CD4-positive, alpha-beta T cell (primary cell): ENCODE measurements at regions not wholly inside any gene's neighbourhood (a gene's known extent, or its start where the extent isn't known, plus 50 kb on each side); places are given as distances from the start of the nearest gene placed in this dataset.

Experiments used
- ATAC-seq: fragments of 200-7000 bp; cut with Tn5 transposase; one replicate; pipeline ENCODE4 v1.10.0; 2022; ENCODE audit warnings: mild to moderate bottlenecking; ENCODE audit not compliant: poor library complexity
- CTCF ChIA-PET: fragments of 350-600 bp; sonication (Branson Sonifier 250); formaldehyde crosslinking; loops from one replicate; lab custom pipeline; 2021; ENCODE audit warnings: antibody characterized with exemption, inconsistent platforms; lab: Charles Lee
- POLR2A ChIA-PET: fragments of 350-600 bp; sonication (Branson Sonifier 250); formaldehyde crosslinking; loops from one replicate; lab custom pipeline; 2021; ENCODE audit warnings: antibody characterized with exemption, inconsistent platforms; lab: Charles Lee
- DNase-seq, 14 experiments: peaks; one replicate each; pipeline ENCODE4 v3.0.0-alpha.2; 2013 to 2020; ENCODE audit warnings: mixed read lengths in 2 of 14
- H3K27ac ChIP-seq, 2 donors: one replicate each; pipeline versions ENCODE4 v1.5.1 to v1.7.0; 2013; ENCODE audit warnings: low read length in 2 of 2, low read depth in 1 of 2, mild to moderate bottlenecking in 1 of 2
- H3K27me3 ChIP-seq, 2 experiments: 1 replicate in 1 of 2; 2 replicates in 1 of 2; pipeline versions ENCODE4 v1.6.1 to v1.7.0; 2013; ENCODE audit warnings: low read length in 2 of 2, control low read depth in 1 of 2, mild to moderate bottlenecking in 1 of 2, moderate library complexity in 1 of 2; ENCODE audit not compliant: insufficient read depth in 2 of 2, control insufficient read depth in 1 of 2
- H3K36me3 ChIP-seq: one replicate; pipeline ENCODE4 v1.6.1; 2013; ENCODE audit warnings: low read length, control low read depth; ENCODE audit not compliant: insufficient read depth
- H3K4me1 ChIP-seq: one replicate; pipeline ENCODE4 v1.6.1; 2013; ENCODE audit warnings: low read length, control low read depth; ENCODE audit not compliant: insufficient read depth
- H3K4me3 ChIP-seq: one replicate; pipeline ENCODE4 v1.5.1; 2013; ENCODE audit warnings: mild to moderate bottlenecking, low read length, moderate library complexity
- H3K9me3 ChIP-seq, 2 experiments: 1 replicate in 1 of 2; 2 replicates in 1 of 2; pipeline versions ENCODE4 v1.6.1 to v1.7.0; 2013; ENCODE audit warnings: low read length in 2 of 2, mild to moderate bottlenecking in 2 of 2, control low read depth in 1 of 2, moderate library complexity in 1 of 2; ENCODE audit not compliant: control insufficient read depth in 1 of 2, insufficient read depth in 1 of 2
- H3K27ac Mint-ChIP-seq: one replicate; pipeline ENCODE4 v1.8.0; 2020; ENCODE audit warnings: mixed read lengths
- H3K27me3 Mint-ChIP-seq: one replicate; pipeline ENCODE4 v1.8.0; 2021; ENCODE audit warnings: mixed read lengths
- H3K36me3 Mint-ChIP-seq: one replicate; pipeline ENCODE4 v1.8.0; 2021; ENCODE audit warnings: low read depth, mixed read lengths
- H3K4me1 Mint-ChIP-seq: one replicate; pipeline ENCODE4 v1.8.0; 2021; ENCODE audit warnings: low read depth, mixed read lengths
- H3K4me3 Mint-ChIP-seq: one replicate; pipeline ENCODE4 v1.8.0; 2020; ENCODE audit warnings: mild to moderate bottlenecking, mixed read lengths
- H3K9me3 Mint-ChIP-seq: one replicate; pipeline ENCODE4 v1.8.0; 2020; ENCODE audit warnings: mixed read lengths
- CTCF ChIP-seq: fragments of 200-600 bp; IDR thresholded peaks from one replicate; pipeline ENCODE4 v1.8.0; 2022; ENCODE audit warnings: antibody characterized with exemption, mild to moderate bottlenecking
- intact Hi-C, 2 experiments: fragments of 100-400 bp; cut with DNase I in 1 of 2; cut with micrococcal nuclease in 1 of 2; formaldehyde crosslinking; loops; one replicate each; pipeline versions ENCODE4 v1.15.1 to v1.9.0; 2023 to 2025; cut with DNase I, micrococcal nuclease

GRCh38 chr1:14149431-14149830, 449.1 kb upstream of the KAZN start:
- no peak overlapping the region for H3K27ac Mint-ChIP-seq
- H3K36me3 Mint-ChIP-seq: no peaks in the 10 kb centered on the region
- no peaks in the 10 kb centered on the region for H3K4me1 ChIP-seq
- no peaks in the 10 kb centered on the region for H3K36me3 ChIP-seq
- no peaks in the 10 kb centered on the region for H3K4me1 Mint-ChIP-seq
- H3K27me3 Mint-ChIP-seq: peaks cover 5% of the 10 kb centered on the region
- no peak overlapping the region for H3K4me3 ChIP-seq
- no peaks in the 10 kb centered on the region for H3K27me3 ChIP-seq
- ChIA-PET CTCF (no interaction called here), POLR2A (no interaction called here)
- H3K9me3 Mint-ChIP-seq: peaks cover 2% of the 10 kb centered on the region
- H3K9me3 ChIP-seq: peaks cover 0 to 5% of the 10 kb centered on the region in 2 experiments
- no peak overlapping the region for H3K27ac ChIP-seq
- TF ChIP-seq CTCF: no peak
- no peak for DNase-seq
- intact Hi-C loops: no loop called here
- no peak for ATAC-seq
- H3K4me3 Mint-ChIP-seq: no peak overlapping the region

DNA sequence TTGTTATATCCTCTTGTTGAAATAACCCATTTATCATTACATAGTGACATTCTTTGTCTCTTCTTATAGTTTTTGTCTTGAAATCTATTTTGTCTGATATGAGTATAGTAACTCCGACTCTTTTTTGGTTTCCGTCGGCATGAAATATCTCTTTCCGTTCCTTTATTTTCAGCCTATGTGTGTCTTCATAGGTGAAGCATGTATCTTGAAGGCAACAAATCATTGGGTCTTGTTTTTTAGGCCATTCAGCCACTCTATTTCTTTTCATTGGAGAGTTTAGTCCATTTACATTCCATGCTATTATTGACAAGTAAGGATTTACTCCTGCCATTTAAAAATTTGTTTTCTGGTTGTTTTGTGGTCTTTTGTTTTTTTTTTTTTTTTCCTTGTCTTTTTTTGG, 441.9 kb upstream of the KAZN start:
- H3K4me1 ChIP-seq: no peaks in the 10 kb centered on the region
- no peaks in the 10 kb centered on the region for H3K27me3 ChIP-seq
- peaks cover under 1% of the 10 kb centered on the region for H3K27me3 Mint-ChIP-seq
- no peaks in the 10 kb centered on the region for H3K4me1 Mint-ChIP-seq
- H3K36me3 Mint-ChIP-seq: no peaks in the 10 kb centered on the region
- peaks cover 4 to 8% of the 10 kb centered on the region in 2 experiments for H3K9me3 ChIP-seq
- DNase-seq (no peak), ATAC-seq (no peak)
- TF ChIP-seq CTCF: no peak
- H3K36me3 ChIP-seq: no peaks in the 10 kb centered on the region
- intact Hi-C loops: no loop called here
- H3K27ac ChIP-seq: no peak overlapping the region
- H3K4me3 Mint-ChIP-seq: no peak overlapping the region
- POLR2A ChIA-PET: no interaction called here
- peaks cover 17% of the 10 kb centered on the region for H3K9me3 Mint-ChIP-seq
- H3K4me3 ChIP-seq: no peak overlapping the region
- H3K27ac Mint-ChIP-seq: no peak overlapping the region
- CTCF ChIA-PET: no interaction called here

GRCh38 chr1:14160781-14161180, 437.7 kb upstream of the KAZN start:
- no peaks in the 10 kb centered on the region for H3K36me3 ChIP-seq
- no peak for TF ChIP-seq CTCF
- H3K27me3 ChIP-seq: no peaks in the 10 kb centered on the region
- no peak overlapping the region for H3K27ac ChIP-seq
- no peaks in the 10 kb centered on the region for H3K36me3 Mint-ChIP-seq
- no peak overlapping the region for H3K4me3 ChIP-seq
- no peak overlapping the region for H3K27ac Mint-ChIP-seq
- no peaks in the 10 kb centered on the region for H3K4me1 Mint-ChIP-seq
- ChIA-PET POLR2A (no interaction called here), CTCF (no interaction called here)
- H3K4me3 Mint-ChIP-seq: no peak overlapping the region
- DNase-seq (no peak), ATAC-seq (no peak)
- H3K27me3 Mint-ChIP-seq: peaks cover 5% of the 10 kb centered on the region
- H3K9me3 ChIP-seq: peaks cover 4 to 21% of the 10 kb centered on the region in 2 experiments
- intact Hi-C loops: no loop called here
- peaks cover 18% of the 10 kb centered on the region for H3K9me3 Mint-ChIP-seq
- H3K4me1 ChIP-seq: no peaks in the 10 kb centered on the region
